ENCODE measurements at regions not wholly inside any gene's neighbourhood (a gene's known extent, or its start where the extent isn't known, plus 50 kb on each side); places are given as distances from the start of the nearest gene placed in this dataset.

DNA sequence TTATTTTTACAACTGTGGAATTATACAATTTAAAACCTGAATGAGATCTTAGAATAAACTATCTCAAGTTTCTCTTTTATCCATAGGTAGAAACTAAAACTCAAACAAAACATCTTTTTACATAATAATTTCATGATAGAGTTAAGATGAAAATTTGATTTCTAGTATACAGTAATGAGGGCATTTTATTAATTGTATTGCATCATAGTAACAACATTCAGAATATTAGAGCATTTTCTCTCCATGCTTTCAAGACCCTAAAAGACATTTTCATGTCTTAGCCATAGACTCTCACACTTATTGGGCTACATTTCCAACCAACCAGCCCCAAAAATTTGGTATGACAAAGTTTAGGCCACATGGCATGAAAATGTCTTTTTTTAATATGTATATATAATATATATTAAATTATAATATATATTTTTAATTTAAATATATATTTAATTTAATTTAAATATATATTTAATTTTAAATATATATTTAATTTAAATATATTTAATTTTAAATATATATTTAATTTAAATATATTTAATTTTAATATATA lies 195.7 kb upstream of the STEAP1 start:
- DNase-seq (ENCODE audit: low spot score), result no peak
- Mint-ChIP-seq H3K9me3 (ENCODE audit: unreplicated experiment) (no peaks in the 10 kb centered on the region), H3K4me3 (ENCODE audit: unreplicated experiment) (no peak overlapping the region), H3K36me3 (ENCODE audit: low read depth, unreplicated experiment) (no peaks in the 10 kb centered on the region), H3K4me1 (ENCODE audit: unreplicated experiment) (no peaks in the 10 kb centered on the region), H3K27me3 (ENCODE audit: unreplicated experiment) (no peaks in the 10 kb centered on the region), H3K27ac (ENCODE audit: unreplicated experiment) (no peak overlapping the region)
- TF ChIP-seq, protein P1, sequence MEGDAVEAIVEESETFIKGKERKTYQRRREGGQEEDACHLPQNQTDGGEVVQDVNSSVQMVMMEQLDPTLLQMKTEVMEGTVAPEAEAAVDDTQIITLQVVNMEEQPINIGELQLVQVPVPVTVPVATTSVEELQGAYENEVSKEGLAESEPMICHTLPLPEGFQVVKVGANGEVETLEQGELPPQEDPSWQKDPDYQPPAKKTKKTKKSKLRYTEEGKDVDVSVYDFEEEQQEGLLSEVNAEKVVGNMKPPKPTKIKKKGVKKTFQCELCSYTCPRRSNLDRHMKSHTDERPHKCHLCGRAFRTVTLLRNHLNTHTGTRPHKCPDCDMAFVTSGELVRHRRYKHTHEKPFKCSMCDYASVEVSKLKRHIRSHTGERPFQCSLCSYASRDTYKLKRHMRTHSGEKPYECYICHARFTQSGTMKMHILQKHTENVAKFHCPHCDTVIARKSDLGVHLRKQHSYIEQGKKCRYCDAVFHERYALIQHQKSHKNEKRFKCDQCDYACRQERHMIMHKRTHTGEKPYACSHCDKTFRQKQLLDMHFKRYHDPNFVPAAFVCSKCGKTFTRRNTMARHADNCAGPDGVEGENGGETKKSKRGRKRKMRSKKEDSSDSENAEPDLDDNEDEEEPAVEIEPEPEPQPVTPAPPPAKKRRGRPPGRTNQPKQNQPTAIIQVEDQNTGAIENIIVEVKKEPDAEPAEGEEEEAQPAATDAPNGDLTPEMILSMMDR (IDR thresholded peaks at IDR 0.05; ENCODE audit: unreplicated experiment), result no peak

DNA sequence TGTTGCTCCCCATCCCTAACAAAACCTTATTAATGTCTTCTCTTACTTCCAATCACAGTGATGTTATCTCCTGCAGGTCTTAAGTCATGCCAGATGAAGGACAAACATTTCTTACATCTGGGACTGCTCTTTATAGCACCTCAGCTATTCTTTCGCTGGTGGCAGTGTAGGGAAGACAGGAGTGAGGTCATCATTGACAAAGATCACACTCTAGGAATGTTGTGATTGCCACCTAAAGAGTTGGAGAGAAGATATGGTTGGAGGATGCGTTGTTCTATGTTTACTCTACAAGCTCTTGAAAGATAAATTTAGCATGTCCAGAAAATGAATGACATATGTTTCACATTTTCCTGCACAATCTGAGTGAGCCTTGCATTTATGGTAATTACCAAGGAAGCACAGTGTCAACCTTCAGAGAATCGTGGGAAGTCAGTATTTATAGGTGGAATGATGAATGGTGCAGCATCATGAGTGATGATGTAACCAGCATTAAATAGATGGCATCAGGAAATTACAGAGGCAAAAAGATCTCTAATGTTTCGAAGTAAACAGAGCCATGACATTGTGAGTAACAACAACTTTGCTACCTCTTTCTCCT lies 188.1 kb upstream of the STEAP1 start:
- peaks cover 6% of the 10 kb centered on the region for H3K27me3 Mint-ChIP-seq (ENCODE audit: unreplicated experiment)
- no peaks in the 10 kb centered on the region for H3K9me3 Mint-ChIP-seq (ENCODE audit: unreplicated experiment)
- H3K27ac Mint-ChIP-seq (ENCODE audit: unreplicated experiment), result no peak overlapping the region
- TF ChIP-seq, protein P1 (IDR thresholded peaks at IDR 0.05; ENCODE audit: unreplicated experiment), result no peak
- no peaks in the 10 kb centered on the region for H3K36me3 Mint-ChIP-seq (ENCODE audit: low read depth, unreplicated experiment)
- no peak overlapping the region for H3K4me3 Mint-ChIP-seq (ENCODE audit: unreplicated experiment)
- no peak for DNase-seq (ENCODE audit: low spot score)
- no peaks in the 10 kb centered on the region for H3K4me1 Mint-ChIP-seq (ENCODE audit: unreplicated experiment)

DNA sequence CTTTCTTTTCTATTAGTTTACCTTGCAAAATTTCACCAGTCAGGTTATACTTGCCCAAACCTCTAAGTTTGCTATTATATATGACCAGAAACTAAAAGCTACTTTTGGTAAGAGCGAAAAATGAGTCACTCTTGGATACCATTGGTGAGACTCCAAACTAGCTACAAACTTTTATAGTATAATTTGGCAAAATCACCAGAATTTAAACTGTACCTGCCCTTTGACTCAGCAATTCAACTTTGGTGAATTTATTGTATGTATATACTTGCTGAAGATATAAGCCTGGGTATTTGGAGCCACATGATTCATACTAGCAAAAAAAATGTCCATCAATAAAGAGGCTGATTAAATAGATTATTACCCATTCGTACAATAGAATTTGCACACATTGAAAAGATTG lies 178.7 kb upstream of the STEAP1 start:
- no peak overlapping the region for H3K4me3 Mint-ChIP-seq (ENCODE audit: unreplicated experiment)
- no peaks in the 10 kb centered on the region for H3K4me1 Mint-ChIP-seq (ENCODE audit: unreplicated experiment)
- TF ChIP-seq, protein P1 (IDR thresholded peaks at IDR 0.05; ENCODE audit: unreplicated experiment), result no peak
- H3K27me3 Mint-ChIP-seq (ENCODE audit: unreplicated experiment), result no peaks in the 10 kb centered on the region
- DNase-seq (ENCODE audit: low spot score), result no peak
- no peaks in the 10 kb centered on the region for H3K9me3 Mint-ChIP-seq (ENCODE audit: unreplicated experiment)
- H3K36me3 Mint-ChIP-seq (ENCODE audit: low read depth, unreplicated experiment), result no peaks in the 10 kb centered on the region
- H3K27ac Mint-ChIP-seq (ENCODE audit: unreplicated experiment), result no peak overlapping the region

DNA sequence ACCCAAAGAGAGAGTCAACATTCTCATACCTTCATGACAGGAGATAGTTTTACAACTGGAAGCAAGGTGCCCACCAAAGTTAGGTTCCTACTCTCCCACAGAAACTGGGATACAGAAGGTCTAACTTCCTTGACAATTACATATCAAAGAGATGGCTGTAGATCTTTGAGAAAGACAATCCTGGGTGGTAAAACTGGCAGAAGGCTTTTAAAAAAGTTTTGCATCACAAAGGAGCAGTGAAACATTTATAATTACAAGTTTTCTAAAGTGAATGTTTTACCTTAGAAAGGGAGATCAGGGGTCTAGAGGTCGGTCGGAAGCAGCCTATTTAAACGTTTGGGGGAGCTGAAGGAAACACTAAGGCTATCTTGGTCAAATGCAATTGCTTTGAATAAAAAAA lies 166.6 kb upstream of the STEAP1 start:
- DNase-seq (ENCODE audit: low spot score), result no peak
- no peaks in the 10 kb centered on the region for H3K4me1 Mint-ChIP-seq (ENCODE audit: unreplicated experiment)
- H3K9me3 Mint-ChIP-seq (ENCODE audit: unreplicated experiment), result no peaks in the 10 kb centered on the region
- H3K36me3 Mint-ChIP-seq (ENCODE audit: low read depth, unreplicated experiment), result no peaks in the 10 kb centered on the region
- TF ChIP-seq, protein P1 (IDR thresholded peaks at IDR 0.05; ENCODE audit: unreplicated experiment), result no peak
- H3K4me3 Mint-ChIP-seq (ENCODE audit: unreplicated experiment), result no peak overlapping the region
- H3K27me3 Mint-ChIP-seq (ENCODE audit: unreplicated experiment), result no peaks in the 10 kb centered on the region
- no peak overlapping the region for H3K27ac Mint-ChIP-seq (ENCODE audit: unreplicated experiment)

DNA sequence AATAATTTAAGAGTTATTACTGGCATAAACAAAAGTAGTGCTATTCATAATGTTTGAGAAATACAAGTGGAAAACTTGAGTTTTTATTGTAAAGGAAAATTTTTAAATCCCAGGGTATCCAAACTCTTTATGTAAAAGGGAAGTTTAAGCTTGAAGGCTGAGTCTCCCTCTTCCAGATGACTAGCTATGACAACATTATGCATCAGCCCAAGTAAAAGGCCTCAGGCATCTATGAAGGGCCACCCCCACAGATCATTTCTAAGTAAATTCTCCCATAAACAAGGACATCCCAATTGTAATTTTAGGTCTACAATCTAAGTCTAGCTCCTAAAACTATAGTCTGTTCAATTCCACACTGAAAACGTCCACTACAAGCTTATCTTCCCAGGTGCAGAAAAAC lies 166.2 kb upstream of the STEAP1 start:
- TF ChIP-seq, protein P1 (IDR thresholded peaks at IDR 0.05; ENCODE audit: unreplicated experiment), result no peak
- Mint-ChIP-seq H3K27me3 (ENCODE audit: unreplicated experiment) (no peaks in the 10 kb centered on the region), H3K4me3 (ENCODE audit: unreplicated experiment) (no peak overlapping the region), H3K27ac (ENCODE audit: unreplicated experiment) (no peak overlapping the region), H3K9me3 (ENCODE audit: unreplicated experiment) (no peaks in the 10 kb centered on the region), H3K4me1 (ENCODE audit: unreplicated experiment) (no peaks in the 10 kb centered on the region), H3K36me3 (ENCODE audit: low read depth, unreplicated experiment) (no peaks in the 10 kb centered on the region)
- DNase-seq (ENCODE audit: low spot score), result no peak
